Spleen (tissue), 11 donors: ENCODE measurements at regions not wholly inside any gene's neighbourhood (a gene's known extent, or its start where the extent isn't known, plus 50 kb on each side); places are given as distances from the start of the nearest gene placed in this dataset.

Experiments
- DNase-seq: peaks from one replicate; pipeline ENCODE4 v3.0.0-alpha.2; 2020
- H3K27ac ChIP-seq, 8 donors: fragments of 200-600 bp; sonication (generic) in 7 of 8; 1 replicate in 4 of 8; 2 replicates in 4 of 8; pipeline versions ENCODE4 v1.5.0 to v1.8.0; 2016 to 2021; ENCODE audit warnings: inconsistent platforms in 4 of 8, mild to moderate bottlenecking in 4 of 8, moderate library complexity in 1 of 8
- H3K27me3 ChIP-seq, 7 donors: fragments of 200-600 bp; sonication (generic) in 6 of 7; replicated peaks in 1 of 7; 1 replicate in 4 of 7; 2 replicates in 3 of 7; pipeline versions ENCODE4 v1.5.0 to v1.8.0; 2016 to 2021; ENCODE audit warnings: inconsistent platforms in 3 of 7, mild to moderate bottlenecking in 1 of 7
- H3K36me3 ChIP-seq, 6 donors: fragments of 200-600 bp; sonication (generic) in 5 of 6; 1 replicate in 4 of 6; 2 replicates in 2 of 6; pipeline versions ENCODE4 v1.5.0 to v1.8.0; 2016 to 2021; ENCODE audit warnings: inconsistent platforms in 2 of 6
- H3K4me1 ChIP-seq, 6 donors: fragments of 200-600 bp; sonication (generic) in 5 of 6; 1 replicate in 3 of 6; 2 replicates in 3 of 6; pipeline versions ENCODE4 v1.5.0 to v1.8.0; 2016 to 2021; ENCODE audit warnings: inconsistent platforms in 3 of 6
- H3K4me3 ChIP-seq, 8 donors: fragments of 200-600 bp; sonication (generic) in 7 of 8; 1 replicate in 4 of 8; 2 replicates in 4 of 8; pipeline versions ENCODE4 v1.5.0 to v1.8.0; 2016 to 2021; ENCODE audit warnings: inconsistent platforms in 4 of 8, mild to moderate bottlenecking in 4 of 8, moderate library complexity in 2 of 8
- H3K9me3 ChIP-seq, 8 donors: fragments of 200-600 bp; sonication (generic) in 7 of 8; 1 replicate in 4 of 8; 2 replicates in 4 of 8; pipeline versions ENCODE4 v1.5.0 to v1.8.0; 2016 to 2021; ENCODE audit warnings: inconsistent platforms in 4 of 8
- CTCF ChIP-seq, 11 experiments: fragments of 200-600 bp in 7 of 11; fragments of 450-650 bp in 4 of 11; sonication (generic) in 4 of 11; IDR thresholded peaks in 8 of 11; conservative IDR thresholded peaks in 3 of 11; 1 replicate in 7 of 11; 2 replicates in 4 of 11; pipeline versions ENCODE4 v1.4.0 to v1.8.0; 2016 to 2021; ENCODE audit warnings: antibody characterized with exemption in 11 of 11, inconsistent platforms in 4 of 11, mild to moderate bottlenecking in 1 of 11
- POLR2A ChIP-seq, 3 donors: fragments of 450-650 bp; IDR thresholded peaks; one replicate each; pipeline ENCODE4 v1.5.1; 2017; ENCODE audit warnings: antibody characterized with exemption in 3 of 3, mild to moderate bottlenecking in 1 of 3
- POLR2AphosphoS5 ChIP-seq, 3 donors: sonication (generic); formaldehyde crosslinking; IDR thresholded peaks; one replicate each; pipeline ENCODE4 v1.5.1; 2017; ENCODE audit warnings: antibody characterized with exemption in 3 of 3
- WGBS, 5 donors: extraction: QIAGEN DNeasy Blood & Tissue Kit in 3 of 5; methylation state at CpG; one replicate each; pipeline versions ENCODE4 v1.1.5 to v1.1.7; 2013 to 2018; 5-methylcytosine and 5-hydroxymethylcytosine counted together
- intact Hi-C: fragments of 100-400 bp; cut with DNase I; formaldehyde crosslinking; loops from one replicate; pipeline ENCODE4 v1.15.0; 2023; ENCODE audit warnings: low total_unique reads
- donor health status: healthy with polysubstance abuse.
- donor health status: DM: no; HTN: no; CAD: no; lungs with moderate emphysema.
- donor health status: DM: no; HTN: no; CAD: no.
- donor health status: Bipolar disorder and iron deficiency.
- donor health status: healthy.
- donor health status: DM: no; HTN: no; CAD: no.
- donor health status: DM: yes; HTN: yes; CAD: no.

DNA sequence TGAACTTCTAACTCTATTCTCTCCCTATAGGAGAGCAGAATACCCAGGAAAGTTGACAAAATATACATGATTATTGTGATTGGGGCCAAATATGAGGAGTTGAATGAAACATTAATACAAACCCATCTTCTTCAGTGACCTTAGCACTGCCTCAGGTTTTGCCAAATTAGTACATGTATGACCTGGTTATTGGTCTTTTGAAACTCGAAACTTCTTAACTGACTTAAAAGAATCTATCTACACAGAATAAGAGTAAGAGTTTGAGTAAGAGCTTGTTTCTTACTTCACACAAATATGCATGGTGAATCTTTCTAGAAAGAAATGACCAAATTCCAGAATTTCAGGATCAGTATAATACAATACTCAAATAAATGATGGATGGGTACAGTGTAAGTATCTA, 213.0 kb upstream of the GK2 start:
- no peak for DNase-seq
- Histone ChIP-seq H3K27ac (no peak overlapping the region), H3K4me1 (no peaks in the 10 kb centered on the region), H3K27me3 (no peaks in the 10 kb centered on the region), H3K4me3 (no peak overlapping the region), H3K9me3 (no peaks in the 10 kb centered on the region), H3K36me3 (no peaks in the 10 kb centered on the region)
- intact Hi-C loops, result no loop called here
- no peak for TF ChIP-seq POLR2A (IDR thresholded peaks at IDR 0.05)
- TF ChIP-seq CTCF (IDR thresholded peaks at IDR 0.05 in 8 of 11, conservative IDR thresholded peaks at IDR 0.05 in 3 of 11), result no peak
- WGBS, 5 donors, result 69 to 92% (median 82%) methylated on average over 1 of the region's 1 CpG

- Histone ChIP-seq H3K36me3 (no peaks in the 10 kb centered on the region), H3K27ac (no peak overlapping the region), H3K9me3 (no peaks in the 10 kb centered on the region), H3K27me3 (no peaks in the 10 kb centered on the region), H3K4me1 (no peaks in the 10 kb centered on the region), H3K4me3 (no peak overlapping the region)
- TF ChIP-seq CTCF (IDR thresholded peaks at IDR 0.05 in 8 of 11, conservative IDR thresholded peaks at IDR 0.05 in 3 of 11), result no peak
- no peak for DNase-seq
- intact Hi-C loops, result no loop called here
These were observed 212.6 kb upstream of the GK2 start for GRCh38 chr4:79620617-79621016.

DNA sequence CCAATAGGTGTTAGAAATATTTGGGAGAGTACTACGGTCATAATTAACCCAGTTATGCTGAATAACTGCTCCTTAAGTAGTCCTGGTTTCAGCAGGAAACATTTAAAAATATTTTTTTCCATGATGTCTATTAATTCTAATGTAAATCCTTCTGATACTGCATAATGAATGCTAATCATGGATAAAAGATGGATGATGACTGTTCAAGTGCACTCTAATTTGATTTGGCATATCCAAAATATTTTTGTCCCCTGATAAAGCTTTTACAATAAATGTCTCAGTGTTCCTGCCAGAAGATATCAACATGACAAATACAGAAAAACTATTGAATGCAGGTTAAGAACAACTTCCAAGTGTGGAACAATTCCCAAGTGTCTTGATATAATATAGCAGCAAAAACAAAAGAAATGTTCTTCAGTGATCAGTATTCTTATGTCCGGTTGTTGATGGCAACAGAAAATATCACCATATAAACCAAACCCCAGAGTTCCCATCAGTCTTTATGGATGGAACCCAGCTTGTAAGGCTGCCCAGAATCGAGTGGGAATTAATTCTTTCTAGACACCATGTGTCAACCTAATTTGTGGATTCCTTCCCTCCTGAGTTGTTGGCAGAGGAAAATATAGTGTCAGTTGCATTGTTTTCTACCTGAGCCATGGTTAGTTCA, 205.4 kb upstream of the GK2 start:
- no peak for DNase-seq
- TF ChIP-seq CTCF (IDR thresholded peaks at IDR 0.05 in 8 of 11, conservative IDR thresholded peaks at IDR 0.05 in 3 of 11) (no peak), POLR2A (IDR thresholded peaks at IDR 0.05) (no peak), POLR2AphosphoS5 (IDR thresholded peaks at IDR 0.05) (no peak)
- no peaks in the 10 kb centered on the region for H3K27me3 ChIP-seq
- H3K9me3 ChIP-seq, result no peaks in the 10 kb centered on the region
- intact Hi-C loops, result no loop called here
- H3K4me1 ChIP-seq, result no peaks in the 10 kb centered on the region
- H3K27ac ChIP-seq, result no peak overlapping the region
- no peak overlapping the region for H3K4me3 ChIP-seq
- 84 to 91% (median 85%) methylated on average over 3 of the region's 3 CpGs for WGBS, 5 donors
- no peaks in the 10 kb centered on the region for H3K36me3 ChIP-seq

- TF ChIP-seq POLR2A (IDR thresholded peaks at IDR 0.05) (no peak), POLR2AphosphoS5 (IDR thresholded peaks at IDR 0.05) (no peak), CTCF (IDR thresholded peaks at IDR 0.05 in 8 of 11, conservative IDR thresholded peaks at IDR 0.05 in 3 of 11) (no peak)
- DNase-seq, result no peak
- H3K9me3 ChIP-seq, result peaks cover 0 to 3% (median 0%) of the 10 kb centered on the region in 8 donors
- no peaks in the 10 kb centered on the region for H3K36me3 ChIP-seq
- WGBS, 5 donors, result 72 to 87% (median 83%) methylated on average over 5 of the region's 5 CpGs
- no peaks in the 10 kb centered on the region for H3K4me1 ChIP-seq
- H3K4me3 ChIP-seq, result no peak overlapping the region
- no peak overlapping the region for H3K27ac ChIP-seq
- no peaks in the 10 kb centered on the region for H3K27me3 ChIP-seq
- intact Hi-C loops, result no loop called here
These were observed 203.0 kb upstream of the GK2 start for GRCh38 chr4:79611026-79611425.
